ENCODE measurements at regions not wholly inside any gene's neighbourhood (a gene's known extent, or its start where the extent isn't known, plus 50 kb on each side); places are given as distances from the start of the nearest gene placed in this dataset.

- DNase-seq (ENCODE audit: extremely low read depth, low read depth): peak; percentile 34
Observed at GRCh38 chr6:169831450-169832246, 80.2 kb downstream of the ERMARD start.

Data from NCI-H460 (cell line).